ENCODE measurements at regions not wholly inside any gene's neighbourhood (a gene's known extent, or its start where the extent isn't known, plus 50 kb on each side); places are given as distances from the start of the nearest gene placed in this dataset.
A peak's percentile ranks its signal among the peaks of the same experiment; 100 is the strongest.

- DNase-seq (ENCODE audit: low read depth): no peak
These were observed 580.5 kb downstream of the HAO1 start for GRCh38 chr20:7359739-7360138.

GRCh38 chr20:7361321-7361720 is 578.9 kb downstream of the HAO1 start:
- no peak for TF ChIP-seq CTCF (IDR thresholded peaks at IDR 0.05; ENCODE audit: insufficient read depth, low read depth, low read length)
- H3K4me3 ChIP-seq (ENCODE audit: low read depth, low read length): no peak overlapping the region
- DNase-seq (ENCODE audit: low read depth): no peak

More at GRCh38 chr20:7359739-7360138, 580.5 kb downstream of the HAO1 start:
- H3K4me3 ChIP-seq (ENCODE audit: low read depth, low read length): no peak overlapping the region
- no peak for TF ChIP-seq CTCF (IDR thresholded peaks at IDR 0.05; ENCODE audit: insufficient read depth, low read depth, low read length)

- H3K4me3 ChIP-seq (ENCODE audit: low read depth, low read length): no peak overlapping the region
- DNase-seq (ENCODE audit: low read depth): no peak
- no peak for TF ChIP-seq CTCF (IDR thresholded peaks at IDR 0.05; ENCODE audit: insufficient read depth, low read depth, low read length)
These were observed 578.3 kb downstream of the HAO1 start for GRCh38 chr20:7361931-7362330.

- DNase-seq (ENCODE audit: low read depth): no peak
- no peak overlapping the region for H3K4me3 ChIP-seq (ENCODE audit: low read depth, low read length)
- TF ChIP-seq CTCF (IDR thresholded peaks at IDR 0.05; ENCODE audit: insufficient read depth, low read depth, low read length): no peak
These were observed 577.7 kb downstream of the HAO1 start for GRCh38 chr20:7362601-7363000.

GRCh38 chr20:7366189-7366588 is 574.1 kb downstream of the HAO1 start:
- no peak overlapping the region for H3K4me3 ChIP-seq (ENCODE audit: low read depth, low read length)
- TF ChIP-seq CTCF (IDR thresholded peaks at IDR 0.05; ENCODE audit: insufficient read depth, low read depth, low read length): no peak
- DNase-seq (ENCODE audit: low read depth): no peak

- peak; percentile 36 for DNase-seq (ENCODE audit: low read depth)
- H3K4me3 ChIP-seq (ENCODE audit: low read depth, low read length): no peak overlapping the region
- TF ChIP-seq CTCF (IDR thresholded peaks at IDR 0.05; ENCODE audit: insufficient read depth, low read depth, low read length): no peak
These were observed 568.6 kb downstream of the HAO1 start for GRCh38 chr20:7371518-7372163.

GRCh38 chr20:7375905-7376304 is 564.4 kb downstream of the HAO1 start:
- DNase-seq (ENCODE audit: low read depth): peak; percentile 40
- TF ChIP-seq CTCF (IDR thresholded peaks at IDR 0.05; ENCODE audit: insufficient read depth, low read depth, low read length): peak; percentile 49
- no peak overlapping the region for H3K4me3 ChIP-seq (ENCODE audit: low read depth, low read length)
